Liver (tissue), 8 donors: ENCODE measurements at regions not wholly inside any gene's neighbourhood (a gene's known extent, or its start where the extent isn't known, plus 50 kb on each side); places are given as distances from the start of the nearest gene placed in this dataset.

Source experiments
- DNase-seq: peaks from one replicate; pipeline ENCODE4 v3.0.0-alpha.2; 2017; ENCODE audit warnings: low spot score
- H3K27ac ChIP-seq, 2 donors: one replicate each; pipeline ENCODE4 v1.7.0; 2013; ENCODE audit warnings: inconsistent platforms in 2 of 2, low read length in 2 of 2, control low read depth in 1 of 2, low read depth in 1 of 2, mild to moderate bottlenecking in 1 of 2
- H3K27me3 ChIP-seq, 4 donors: one replicate each; pipeline versions ENCODE4 v1.6.1 to v1.7.0; 2013; ENCODE audit warnings: low read length in 3 of 4, inconsistent platforms in 1 of 4, mild to moderate bottlenecking in 1 of 4, moderate library complexity in 1 of 4; ENCODE audit not compliant: control insufficient read depth in 4 of 4, insufficient read depth in 4 of 4
- H3K36me3 ChIP-seq, 4 donors: one replicate each; pipeline versions ENCODE4 v1.6.1 to v1.7.0; 2013; ENCODE audit warnings: low read length in 3 of 4, mild to moderate bottlenecking in 3 of 4, low read depth in 1 of 4, moderate library complexity in 1 of 4; ENCODE audit not compliant: control insufficient read depth in 4 of 4, insufficient read depth in 3 of 4
- H3K4me1 ChIP-seq, 4 donors: one replicate each; pipeline versions ENCODE4 v1.6.1 to v1.7.0; 2013; ENCODE audit warnings: low read length in 3 of 4, mild to moderate bottlenecking in 3 of 4, moderate library complexity in 1 of 4; ENCODE audit not compliant: control insufficient read depth in 4 of 4, insufficient read depth in 4 of 4
- H3K4me3 ChIP-seq, 3 donors: one replicate each; pipeline versions ENCODE4 v1.6.1 to v1.7.0; 2013; ENCODE audit warnings: low read length in 3 of 3, control low read depth in 1 of 3, low read depth in 1 of 3, mild to moderate bottlenecking in 1 of 3
- H3K9ac ChIP-seq, 2 donors: one replicate each; pipeline ENCODE4 v1.7.0; 2013; ENCODE audit warnings: low read length in 2 of 2, mild to moderate bottlenecking in 2 of 2, moderate library complexity in 2 of 2, control low read depth in 1 of 2, low read depth in 1 of 2
- H3K9me3 ChIP-seq, 4 donors: one replicate each; pipeline versions ENCODE4 v1.6.1 to v1.7.0; 2013; ENCODE audit warnings: low read length in 3 of 4; ENCODE audit not compliant: control insufficient read depth in 4 of 4
- CTCF ChIP-seq: fragments of 150-350 bp; IDR thresholded peaks from 2 replicates; pipeline ENCODE4 v1.5.1; 2017; ENCODE audit warnings: improper control_type of control experiment, low read depth, low read length; ENCODE audit not compliant: missing input control
- EGR1 ChIP-seq, 2 donors: IDR thresholded peaks; 2 replicates each; pipeline ENCODE4 v1.6.1; 2016 to 2018; ENCODE audit warnings: antibody characterized with exemption in 2 of 2, low read depth in 2 of 2
- FOXA2 ChIP-seq: IDR thresholded peaks from 2 replicates; pipeline ENCODE4 v1.6.1; 2016; ENCODE audit warnings: antibody characterized with exemption
- GABPA ChIP-seq, 2 donors: IDR thresholded peaks in 1 of 2; conservative IDR thresholded peaks in 1 of 2; 2 replicates each; pipeline ENCODE4 v1.6.1; 2016; ENCODE audit warnings: antibody characterized with exemption in 2 of 2, mild to moderate bottlenecking in 1 of 2, moderate library complexity in 1 of 2
- HNF4G ChIP-seq: IDR thresholded peaks from 2 replicates; pipeline ENCODE4 v1.6.1; 2016; ENCODE audit warnings: antibody characterized with exemption
- MAX ChIP-seq: IDR thresholded peaks from 2 replicates; pipeline ENCODE4 v1.6.1; 2016; ENCODE audit warnings: antibody characterized with exemption
- NR2F2 ChIP-seq: IDR thresholded peaks from 2 replicates; pipeline ENCODE4 v1.6.1; 2016; ENCODE audit warnings: antibody characterized with exemption
- RAD21 ChIP-seq, 2 donors: IDR thresholded peaks; 2 replicates each; pipeline ENCODE4 v1.6.1; 2016; ENCODE audit warnings: antibody characterized with exemption in 2 of 2, mild to moderate bottlenecking in 2 of 2
- REST ChIP-seq: IDR thresholded peaks from 2 replicates; pipeline ENCODE4 v1.6.1; 2016; ENCODE audit warnings: antibody characterized with exemption, mild to moderate bottlenecking
- SP1 ChIP-seq: IDR thresholded peaks from 2 replicates; pipeline ENCODE4 v1.6.1; 2018; ENCODE audit warnings: antibody characterized with exemption, mild to moderate bottlenecking
- YY1 ChIP-seq: IDR thresholded peaks from 2 replicates; pipeline ENCODE4 v1.6.1; 2016; ENCODE audit warnings: antibody characterized with exemption, mild to moderate bottlenecking
- ZBTB33 ChIP-seq: IDR thresholded peaks from 2 replicates; pipeline ENCODE4 v1.6.1; 2016; ENCODE audit warnings: antibody characterized with exemption
- WGBS: extraction: QIAGEN DNeasy Blood & Tissue Kit; methylation state at CpG from one replicate; pipeline ENCODE4 v1.1.7; 2013; 5-methylcytosine and 5-hydroxymethylcytosine counted together
- donor health status: healthy.
- donor health status: healthy.
- donor health status: healthy.
- donor health status: healthy.
- donor health status: healthy.

- TF ChIP-seq CTCF (no peak), ZBTB33 (no peak), NR2F2 (no peak), YY1 (no peak), FOXA2 (no peak), GABPA (IDR thresholded peaks at IDR 0.05 in 1 of 2, conservative IDR thresholded peaks at IDR 0.05 in 1 of 2) (no peak), HNF4G (no peak), EGR1 (IDR thresholded peaks at IDR 0.05; ENCODE audit: low read depth in 2 of 2) (no peak)
- Histone ChIP-seq H3K9ac (no peak overlapping the region), H3K36me3 (no peaks in the 10 kb centered on the region), H3K27ac (no peak overlapping the region), H3K4me1 (no peaks in the 10 kb centered on the region), H3K27me3 (peaks cover 0 to 2% (median 0%) of the 10 kb centered on the region in 4 donors), H3K4me3 (no peak overlapping the region), H3K9me3 (no peaks in the 10 kb centered on the region)
- DNase-seq: no peak
- WGBS: 49% methylated on average over 2 of the region's 2 CpGs
These were observed 272.9 kb upstream of the EPHA4 start for GRCh38 chr2:221845021-221845365.

GRCh38 chr2:221844212-221845020 lies 272.3 kb upstream of the EPHA4 start:
- Histone ChIP-seq H3K9me3 (no peaks in the 10 kb centered on the region), H3K27me3 (peaks cover 0 to 2% (median 0%) of the 10 kb centered on the region in 4 donors), H3K4me3 (no peak overlapping the region), H3K36me3 (no peaks in the 10 kb centered on the region), H3K27ac (no peak overlapping the region), H3K9ac (no peak overlapping the region), H3K4me1 (no peaks in the 10 kb centered on the region)
- no peak for TF ChIP-seq HNF4G
- no peak for TF ChIP-seq REST
- no peak for TF ChIP-seq RAD21 (IDR thresholded peaks at IDR 0.05)
- no peak for TF ChIP-seq GABPA (IDR thresholded peaks at IDR 0.05 in 1 of 2, conservative IDR thresholded peaks at IDR 0.05 in 1 of 2)
- TF ChIP-seq YY1: no peak
- TF ChIP-seq MAX: no peak
- TF ChIP-seq SP1: no peak
- 37% methylated on average over 2 of the region's 2 CpGs for WGBS
- DNase-seq: no peak
